DOHH2 (cell line): ENCODE measurements at regions not wholly inside any gene's neighbourhood (a gene's known extent, or its start where the extent isn't known, plus 50 kb on each side); places are given as distances from the start of the nearest gene placed in this dataset.

Source experiments
- H3F3A ChIP-seq: fragments of 200-600 bp; sonication (generic), shearing (Covaris generic); 2 replicates; pipeline ENCODE4 v1.6.0; 2016; ENCODE audit warnings: antibody characterized with exemption, mild to moderate bottlenecking; ENCODE audit not compliant: control insufficient read depth, insufficient read depth
- H3K27ac ChIP-seq: fragments of 200-600 bp; sonication (generic); 2 replicates; pipeline ENCODE4 v1.5.1; 2014; ENCODE audit warnings: low read depth, mild to moderate bottlenecking, low read length, moderate library complexity
- H3K27me3 ChIP-seq: fragments of 200-600 bp; sonication (generic); 2 replicates; pipeline ENCODE4 v1.6.1; 2014; ENCODE audit warnings: mild to moderate bottlenecking, low read length, mixed read lengths; ENCODE audit not compliant: control insufficient read depth
- H3K36me3 ChIP-seq: fragments of 200-600 bp; sonication (generic); 2 replicates; pipeline ENCODE4 v1.6.1; 2014; ENCODE audit warnings: mild to moderate bottlenecking, low read length, moderate library complexity, mixed read lengths; ENCODE audit not compliant: control insufficient read depth
- H3K4me1 ChIP-seq: fragments of 200-600 bp; sonication (generic); 2 replicates; pipeline ENCODE4 v1.6.1; 2014; ENCODE audit warnings: mild to moderate bottlenecking, low read length, mixed read lengths; ENCODE audit not compliant: control insufficient read depth
- H3K4me2 ChIP-seq: fragments of 200-600 bp; sonication (generic); 2 replicates; pipeline ENCODE4 v1.6.0; 2014; ENCODE audit warnings: mild to moderate bottlenecking, low read length, moderate library complexity
- H3K4me3 ChIP-seq: fragments of 200-600 bp; sonication (generic); 2 replicates; pipeline ENCODE4 v1.5.1; 2014; ENCODE audit warnings: mild to moderate bottlenecking, low read length, mixed read lengths
- H3K79me2 ChIP-seq: fragments of 200-600 bp; sonication (generic); 2 replicates; pipeline ENCODE4 v1.6.1; 2014; ENCODE audit warnings: mild to moderate bottlenecking, low read length, mixed read lengths; ENCODE audit not compliant: control insufficient read depth
- H3K9me2 ChIP-seq: fragments of 200-600 bp; sonication (generic); replicated peaks from 2 replicates; pipeline ENCODE4 v1.6.1; 2014; ENCODE audit warnings: mild to moderate bottlenecking, low read length, mixed read lengths; ENCODE audit not compliant: control insufficient read depth
- H3K9me3 ChIP-seq: fragments of 200-600 bp; sonication (generic); 2 replicates; pipeline ENCODE4 v1.6.1; 2014; ENCODE audit warnings: antibody characterized with exemption, low read length, mixed read lengths; ENCODE audit not compliant: control insufficient read depth, insufficient read depth
- H4K20me1 ChIP-seq: fragments of 200-600 bp; sonication (generic); 2 replicates; pipeline ENCODE4 v1.6.0; 2014; ENCODE audit warnings: low read depth, mild to moderate bottlenecking, antibody characterized with exemption, low read length, moderate library complexity; ENCODE audit not compliant: control insufficient read depth, insufficient read depth
- EZH2phosphoT487 ChIP-seq: fragments of 200-600 bp; sonication (generic); IDR thresholded peaks from 2 replicates; pipeline ENCODE4 v1.6.1; 2017; ENCODE audit warnings: borderline replicate concordance, mild to moderate bottlenecking, antibody characterized with exemption, low read length, moderate library complexity, mixed read lengths
- TF ChIP-seq, protein P1 (sequence below): fragments of 200-600 bp; sonication (generic); IDR thresholded peaks from one replicate; pipeline ENCODE4 v1.5.1; 2014; ENCODE audit warnings: antibody characterized with exemption, mild to moderate bottlenecking, low read depth, low read length; ENCODE audit not compliant: poor library complexity, severe bottlenecking

GRCh38 chr5:82331557-82331956 lies 53.4 kb upstream of the RPS23 start:
- H4K20me1 ChIP-seq = no peaks in the 10 kb centered on the region
- H3K9me3 ChIP-seq = no peaks in the 10 kb centered on the region
- no peaks in the 10 kb centered on the region for H3K9me2 ChIP-seq
- no peaks in the 10 kb centered on the region for H3K36me3 ChIP-seq
- no peaks in the 10 kb centered on the region for H3K4me1 ChIP-seq
- no peak overlapping the region for H3K4me2 ChIP-seq
- H3K27ac ChIP-seq = no peak overlapping the region
- H3K27me3 ChIP-seq = peaks cover 5% of the 10 kb centered on the region; the same call in 1 of the 2 replicates
- no peaks in the 10 kb centered on the region for H3F3A ChIP-seq
- H3K79me2 ChIP-seq = no peaks in the 10 kb centered on the region
- no peak overlapping the region for H3K4me3 ChIP-seq
- TF ChIP-seq, protein P1, sequence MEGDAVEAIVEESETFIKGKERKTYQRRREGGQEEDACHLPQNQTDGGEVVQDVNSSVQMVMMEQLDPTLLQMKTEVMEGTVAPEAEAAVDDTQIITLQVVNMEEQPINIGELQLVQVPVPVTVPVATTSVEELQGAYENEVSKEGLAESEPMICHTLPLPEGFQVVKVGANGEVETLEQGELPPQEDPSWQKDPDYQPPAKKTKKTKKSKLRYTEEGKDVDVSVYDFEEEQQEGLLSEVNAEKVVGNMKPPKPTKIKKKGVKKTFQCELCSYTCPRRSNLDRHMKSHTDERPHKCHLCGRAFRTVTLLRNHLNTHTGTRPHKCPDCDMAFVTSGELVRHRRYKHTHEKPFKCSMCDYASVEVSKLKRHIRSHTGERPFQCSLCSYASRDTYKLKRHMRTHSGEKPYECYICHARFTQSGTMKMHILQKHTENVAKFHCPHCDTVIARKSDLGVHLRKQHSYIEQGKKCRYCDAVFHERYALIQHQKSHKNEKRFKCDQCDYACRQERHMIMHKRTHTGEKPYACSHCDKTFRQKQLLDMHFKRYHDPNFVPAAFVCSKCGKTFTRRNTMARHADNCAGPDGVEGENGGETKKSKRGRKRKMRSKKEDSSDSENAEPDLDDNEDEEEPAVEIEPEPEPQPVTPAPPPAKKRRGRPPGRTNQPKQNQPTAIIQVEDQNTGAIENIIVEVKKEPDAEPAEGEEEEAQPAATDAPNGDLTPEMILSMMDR = no peak
- no peak for TF ChIP-seq EZH2phosphoT487

GRCh38 chr5:82330530-82331270 lies 52.5 kb upstream of the RPS23 start:
- Histone ChIP-seq H4K20me1 (no peaks in the 10 kb centered on the region), H3K36me3 (no peaks in the 10 kb centered on the region), H3K4me3 (no peak overlapping the region), H3F3A (no peaks in the 10 kb centered on the region), H3K9me2 (no peaks in the 10 kb centered on the region), H3K79me2 (no peaks in the 10 kb centered on the region), H3K4me1 (no peaks in the 10 kb centered on the region), H3K9me3 (no peaks in the 10 kb centered on the region), H3K27me3 (peaks cover 5% of the 10 kb centered on the region; the same call in 1 of the 2 replicates), H3K4me2 (no peak overlapping the region), H3K27ac (no peak overlapping the region)
- TF ChIP-seq, protein P1 = no peak
- TF ChIP-seq EZH2phosphoT487 = no peak

DNA sequence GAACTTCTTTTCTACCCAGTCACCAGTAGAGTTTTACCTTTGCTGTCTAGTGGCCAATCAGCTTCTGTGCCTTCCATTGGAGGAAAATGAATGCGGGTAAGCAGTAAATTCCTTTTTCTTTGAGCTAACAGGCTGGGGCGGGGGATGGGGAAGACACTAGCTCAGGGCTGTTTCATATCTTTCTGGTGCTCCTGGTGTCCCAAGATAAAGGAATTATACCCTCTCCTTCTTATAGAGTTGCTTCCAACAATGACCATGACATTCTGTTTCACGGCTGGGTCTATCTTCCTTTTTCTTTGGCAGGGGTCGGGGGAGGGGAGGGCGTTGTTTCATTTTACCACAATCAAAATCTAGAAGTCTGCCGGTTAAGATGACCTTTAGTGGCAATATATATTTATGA lies 51.2 kb upstream of the RPS23 start:
- H3K4me1 ChIP-seq = no peaks in the 10 kb centered on the region
- H3K27me3 ChIP-seq = peaks cover 5% of the 10 kb centered on the region; the same call in 1 of the 2 replicates
- no peaks in the 10 kb centered on the region for H3K9me2 ChIP-seq
- no peak for TF ChIP-seq EZH2phosphoT487
- TF ChIP-seq, protein P1 = no peak
- H3K4me3 ChIP-seq = no peak overlapping the region
- no peaks in the 10 kb centered on the region for H3K36me3 ChIP-seq
- no peaks in the 10 kb centered on the region for H4K20me1 ChIP-seq
- H3K4me2 ChIP-seq = no peak overlapping the region
- H3K79me2 ChIP-seq = no peaks in the 10 kb centered on the region
- H3K9me3 ChIP-seq = no peaks in the 10 kb centered on the region
- no peaks in the 10 kb centered on the region for H3F3A ChIP-seq
- no peak overlapping the region for H3K27ac ChIP-seq
